HT1080 (cell line): ENCODE measurements at regions not wholly inside any gene's neighbourhood (a gene's known extent, or its start where the extent isn't known, plus 50 kb on each side); places are given as distances from the start of the nearest gene placed in this dataset.
"Not testable (repeated sequence)": the region's sequence is repeated elsewhere in the genome, so short reads cannot be mapped to it uniquely, and the experiment has no call there.

Source experiments
- DNase-seq: peaks from one replicate; pipeline ENCODE4 v3.0.0-alpha.2; 2015; ENCODE audit warnings: low read depth

GRCh38 chr6:167661552-167662044 lies 165.1 kb upstream of the AFDN start:
- DNase-seq = no peak

GRCh38 chr6:167662075-167662880 lies 164.4 kb upstream of the AFDN start:
- no peak for DNase-seq

GRCh38 chr6:167662881-167663205 lies 163.9 kb upstream of the AFDN start:
- DNase-seq = no peak

DNA sequence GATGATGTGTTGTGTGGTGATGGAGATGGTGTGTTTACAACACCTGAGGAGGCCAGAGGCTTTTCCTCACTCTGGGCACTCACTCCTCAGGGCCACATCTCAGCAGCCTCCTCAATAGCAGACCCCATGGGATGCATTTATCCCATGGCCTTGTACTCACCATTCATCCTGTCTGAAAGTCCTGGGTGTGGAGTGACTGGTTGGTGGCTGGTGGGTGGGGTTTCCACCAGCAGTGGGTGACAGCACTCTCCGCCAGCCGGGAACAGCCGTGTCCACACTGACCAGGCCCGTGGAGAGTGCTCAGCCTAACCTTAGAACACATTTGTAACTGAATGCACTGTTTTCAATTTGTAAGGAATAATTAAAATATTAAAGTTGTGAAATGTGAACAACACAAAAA lies 163.4 kb upstream of the AFDN start:
- DNase-seq = no peak

GRCh38 chr6:167663784-167664443 lies 162.8 kb upstream of the AFDN start:
- no peak for DNase-seq

DNA sequence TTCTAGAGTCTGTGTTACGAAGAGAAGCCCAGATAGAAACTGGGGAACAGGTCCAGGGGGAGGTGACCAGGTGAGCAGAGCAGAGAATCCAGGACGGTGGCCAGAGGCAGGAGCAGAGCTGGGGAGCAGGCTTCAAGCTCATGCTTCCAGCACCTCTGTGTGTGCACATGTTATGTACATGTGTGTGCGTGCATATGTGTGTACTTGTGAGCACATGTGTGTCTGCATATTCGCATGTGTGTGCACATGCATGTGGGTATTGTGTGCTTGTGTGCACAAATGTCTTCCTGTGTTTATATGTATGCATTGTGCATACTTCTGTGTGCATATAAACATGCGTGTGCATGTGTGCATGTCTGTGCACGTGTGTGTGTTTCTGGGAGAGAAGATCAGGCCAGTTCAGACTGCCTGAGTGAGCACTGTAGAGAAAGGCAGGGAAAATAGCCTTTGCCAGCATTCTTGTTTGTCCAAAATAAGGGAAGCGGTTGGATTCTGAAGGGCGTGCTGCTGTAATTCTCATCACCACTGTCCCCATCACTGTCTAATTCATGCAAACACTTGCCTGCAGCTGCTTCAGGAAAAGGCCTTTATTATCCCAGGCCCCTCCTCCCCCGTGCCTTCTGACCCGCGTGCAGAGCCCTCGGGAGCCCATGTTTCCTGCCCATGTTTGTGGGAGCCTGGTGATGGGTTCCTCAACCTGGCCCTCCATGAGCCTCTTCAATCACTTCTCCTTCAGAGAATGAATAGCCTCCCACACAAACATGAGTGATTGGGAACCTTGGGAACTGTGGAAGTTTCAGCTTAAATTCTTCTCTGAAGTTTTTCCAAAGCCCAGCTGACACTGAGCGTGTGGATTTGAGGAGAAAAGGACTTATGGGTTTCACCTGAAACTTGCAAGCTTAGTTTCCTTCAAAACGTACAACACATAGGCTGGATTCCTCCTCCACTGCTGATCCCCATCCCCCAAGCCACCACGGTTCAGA lies 161.7 kb upstream of the AFDN start:
- no peak for DNase-seq

GRCh38 chr6:167665698-167666330 lies 160.9 kb upstream of the AFDN start:
- no peak for DNase-seq

DNA sequence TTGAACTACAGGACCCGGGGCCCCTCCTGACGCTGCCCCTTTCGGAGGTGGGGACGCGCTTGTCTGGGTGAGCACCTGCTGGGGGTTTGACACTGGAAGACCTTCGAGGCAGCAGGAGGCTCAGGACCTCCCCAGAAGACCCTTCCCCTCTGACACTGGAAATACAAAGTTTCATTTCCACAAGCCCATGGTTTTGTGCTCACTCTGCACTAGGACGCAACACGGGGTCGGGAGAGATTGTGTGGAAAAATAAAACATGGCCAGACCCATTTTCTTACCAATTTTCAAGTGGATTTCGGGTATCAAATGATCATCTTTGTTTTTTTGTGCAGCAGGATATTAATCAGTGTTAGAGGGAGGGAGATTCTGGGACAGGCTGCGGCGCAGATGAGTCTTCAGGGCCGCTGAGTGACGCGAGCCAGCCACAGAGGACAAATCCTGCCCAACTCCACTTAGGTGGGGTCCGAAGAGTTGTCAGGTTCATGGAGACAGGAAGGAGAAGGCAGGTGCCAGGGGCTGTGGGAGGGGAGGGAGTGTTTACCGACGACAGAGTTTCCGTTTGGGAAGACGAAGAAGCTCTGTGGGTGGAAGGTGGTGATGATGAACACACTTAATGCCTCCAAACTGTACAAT lies 160.0 kb upstream of the AFDN start:
- DNase-seq = no peak

DNA sequence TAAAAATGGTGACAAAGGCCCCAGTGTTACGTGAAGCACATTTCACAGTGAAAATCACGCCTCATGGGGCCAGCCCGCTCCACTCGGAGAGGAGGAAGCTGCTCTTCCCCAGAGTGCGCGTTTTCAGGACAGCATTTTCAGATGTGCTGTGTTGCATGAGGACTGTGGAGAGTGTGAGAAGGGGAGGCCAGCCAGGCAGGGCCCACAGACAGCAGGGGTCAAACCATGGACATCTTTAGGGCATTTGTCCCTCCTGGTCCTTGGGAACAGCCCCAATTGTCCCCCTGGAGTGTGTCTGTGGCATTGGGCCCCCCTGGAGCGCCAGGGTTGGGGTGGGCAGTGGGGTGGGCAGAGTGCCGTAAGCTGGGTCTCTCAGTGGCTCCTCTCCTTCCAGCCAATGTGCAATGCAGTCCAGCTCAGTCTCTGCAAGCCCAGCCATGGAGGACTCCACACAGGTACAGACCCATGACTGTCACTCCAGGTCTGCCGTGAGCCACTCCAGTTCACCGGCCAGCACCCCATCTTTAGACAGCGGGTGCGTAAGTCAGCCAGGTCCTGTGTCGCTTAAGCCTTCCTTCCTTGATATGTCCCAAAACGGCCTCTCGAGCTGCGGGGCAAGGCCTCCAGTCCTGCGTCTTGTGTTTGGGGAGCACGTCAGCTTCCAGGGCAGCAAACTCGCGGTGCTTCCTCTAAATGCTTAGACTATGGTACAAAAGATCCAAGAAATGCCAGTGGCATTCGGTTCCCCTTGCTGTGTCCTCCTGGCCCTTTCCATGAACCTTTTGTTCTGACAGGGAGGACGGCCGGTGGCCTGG lies 159.3 kb upstream of the AFDN start:
- no peak for DNase-seq

- no peak for DNase-seq
Observed at GRCh38 chr6:167668019-167668753, 158.5 kb upstream of the AFDN start.

- no peak for DNase-seq
Observed at GRCh38 chr6:167668754-167669552, 157.8 kb upstream of the AFDN start.

DNA sequence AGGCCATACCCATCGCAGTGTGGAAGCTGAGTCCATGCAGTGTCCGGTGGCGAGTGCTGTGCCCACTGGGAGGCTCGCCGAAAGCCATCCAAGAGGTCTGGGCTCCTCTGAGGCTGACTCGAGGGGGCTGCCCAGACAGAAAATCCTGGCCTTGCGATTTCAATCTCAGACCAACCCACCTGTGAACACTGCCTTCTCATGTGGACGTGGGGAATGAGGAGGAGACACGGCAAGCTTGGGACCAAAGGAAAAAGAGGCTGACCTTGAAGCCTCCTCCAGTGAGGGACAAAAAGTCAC lies 157.2 kb upstream of the AFDN start:
- no peak for DNase-seq

GRCh38 chr6:167669870-167670802 lies 156.6 kb upstream of the AFDN start:
- DNase-seq = no peak

DNA sequence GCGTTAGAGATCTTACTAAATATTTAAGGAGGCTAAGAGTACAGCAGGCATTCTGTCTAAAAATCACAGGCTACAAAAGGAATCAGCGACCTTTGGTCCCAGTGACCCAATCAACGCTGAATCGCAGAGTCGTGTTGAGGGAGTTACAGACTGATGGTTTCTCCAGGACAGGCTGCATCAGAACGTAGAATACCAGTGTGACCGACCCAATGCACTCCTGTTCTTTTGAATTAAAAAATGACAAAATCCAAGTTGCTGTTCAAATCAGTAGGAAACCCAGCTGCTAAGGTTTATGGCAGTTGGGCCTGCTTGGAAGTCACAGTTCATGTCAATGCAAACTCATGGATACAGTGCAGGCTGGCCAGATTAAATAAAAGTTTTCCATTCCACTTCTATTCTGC lies 155.8 kb upstream of the AFDN start:
- no peak for DNase-seq

- DNase-seq = not testable (repeated sequence)
Observed at GRCh38 chr6:167671379-167671976, 155.2 kb upstream of the AFDN start.

DNA sequence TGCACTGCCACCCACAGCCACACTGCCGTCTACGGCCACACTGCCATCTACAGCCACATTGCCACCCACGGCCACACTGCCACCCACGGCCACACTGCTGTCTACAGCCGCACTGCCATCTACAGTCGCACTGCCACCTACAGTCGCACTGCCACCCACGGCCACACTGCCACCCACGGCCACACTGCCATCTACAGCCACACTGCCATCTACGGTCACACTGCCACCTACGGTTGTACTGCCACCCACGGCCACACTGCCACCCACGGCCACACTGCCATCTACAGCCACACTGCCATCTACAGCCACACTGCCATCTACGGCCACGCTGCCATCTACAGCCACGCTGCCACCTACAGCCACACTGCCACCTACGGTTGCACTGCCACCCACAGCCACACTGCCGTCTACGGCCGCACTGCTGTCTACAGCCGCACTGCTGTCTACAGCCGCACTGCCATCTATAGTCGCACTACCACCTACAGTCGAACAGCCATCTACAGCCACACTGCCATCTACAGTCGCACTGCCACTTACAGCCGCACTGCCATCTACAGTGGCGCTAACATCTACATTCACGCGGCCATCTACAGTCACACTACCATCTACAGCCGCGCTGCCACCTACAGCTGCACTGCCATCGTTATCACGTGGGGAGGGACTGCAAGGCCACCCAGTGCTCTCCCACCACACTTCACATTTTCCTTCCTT lies 154.6 kb upstream of the AFDN start:
- DNase-seq = no peak
